Omental fat pad (tissue), 3 donors: ENCODE measurements at regions not wholly inside any gene's neighbourhood (a gene's known extent, or its start where the extent isn't known, plus 50 kb on each side); places are given as distances from the start of the nearest gene placed in this dataset.

Experiments used
- ATAC-seq: fragments of 150-250 bp; one replicate; pipeline ENCODE4 v1.9.1; 2016; ENCODE audit warnings: mild to moderate bottlenecking, moderate library complexity; ENCODE audit not compliant: low FRiP score
- DNase-seq: peaks from one replicate; pipeline ENCODE4 v3.0.0-alpha.2; 2019; ENCODE audit warnings: low spot score
- CTCF ChIP-seq, 3 donors: fragments of 450-650 bp; IDR thresholded peaks; one replicate each; pipeline ENCODE4 v1.5.1; 2016 to 2017; ENCODE audit warnings: antibody characterized with exemption in 3 of 3, mild to moderate bottlenecking in 3 of 3, moderate library complexity in 2 of 3

GRCh38 chr20:24738058-24738775 lies 210.9 kb upstream of the CST7 start:
- no peak for ATAC-seq
- TF ChIP-seq CTCF (IDR thresholded peaks at IDR 0.05), result no peak
- no peak for DNase-seq

- TF ChIP-seq CTCF (IDR thresholded peaks at IDR 0.05), result no peak
- DNase-seq (no peak), ATAC-seq (no peak)
These were observed 210.0 kb upstream of the CST7 start for GRCh38 chr20:24738981-24739633.

- ATAC-seq, result no peak
These were observed 209.3 kb upstream of the CST7 start for GRCh38 chr20:24739746-24740145.

GRCh38 chr20:24741493-24742072 lies 207.5 kb upstream of the CST7 start:
- DNase-seq, result no peak
- ATAC-seq, result no peak
- TF ChIP-seq CTCF (IDR thresholded peaks at IDR 0.05), result no peak

More at GRCh38 chr20:24739746-24740145, 209.3 kb upstream of the CST7 start:
- TF ChIP-seq CTCF (IDR thresholded peaks at IDR 0.05), result no peak
- DNase-seq, result no peak

GRCh38 chr20:24742436-24742835 lies 206.6 kb upstream of the CST7 start:
- no peak for TF ChIP-seq CTCF (IDR thresholded peaks at IDR 0.05)
- ATAC-seq, result no peak
- DNase-seq, result no peak

GRCh38 chr20:24742989-24743388 lies 206.1 kb upstream of the CST7 start:
- ATAC-seq, result no peak
- no peak for TF ChIP-seq CTCF (IDR thresholded peaks at IDR 0.05)
- DNase-seq, result no peak
